ENCODE measurements at regions not wholly inside any gene's neighbourhood (a gene's known extent, or its start where the extent isn't known, plus 50 kb on each side); places are given as distances from the start of the nearest gene placed in this dataset.

DNA sequence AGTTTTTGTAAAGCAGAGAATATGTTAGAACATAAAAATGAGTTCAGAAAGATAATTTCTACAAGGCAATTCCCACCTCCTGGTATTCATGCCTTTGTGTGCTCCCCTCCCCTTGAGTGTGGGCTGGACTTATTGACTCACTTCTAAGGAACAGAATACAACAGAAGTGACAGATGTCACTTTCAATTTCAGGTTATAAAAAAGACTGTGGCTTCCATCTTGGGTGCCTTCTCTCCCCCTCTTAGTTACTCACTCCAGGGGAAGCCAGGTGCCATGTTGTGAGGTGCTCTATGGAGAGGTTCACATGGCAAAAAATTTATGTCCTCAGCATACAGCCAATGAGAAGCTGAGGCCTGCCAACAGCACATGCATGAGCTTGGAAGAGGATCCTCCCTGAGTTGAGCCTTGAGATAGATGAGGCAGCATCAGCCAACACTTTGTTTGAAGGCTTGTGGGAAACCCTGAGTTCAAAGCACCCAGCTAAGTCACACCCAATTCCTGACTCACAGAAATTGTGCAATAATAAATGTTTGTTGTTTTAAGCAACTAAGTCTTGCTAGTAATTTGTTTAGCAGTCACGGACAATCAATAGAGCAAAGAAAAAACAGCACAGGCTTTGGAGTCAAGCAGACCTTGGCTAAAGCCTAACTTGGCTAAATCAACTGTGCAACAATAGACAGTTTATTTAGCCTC, 73.5 kb upstream of the NGF start:
- DNase-seq, result no peak

DNA sequence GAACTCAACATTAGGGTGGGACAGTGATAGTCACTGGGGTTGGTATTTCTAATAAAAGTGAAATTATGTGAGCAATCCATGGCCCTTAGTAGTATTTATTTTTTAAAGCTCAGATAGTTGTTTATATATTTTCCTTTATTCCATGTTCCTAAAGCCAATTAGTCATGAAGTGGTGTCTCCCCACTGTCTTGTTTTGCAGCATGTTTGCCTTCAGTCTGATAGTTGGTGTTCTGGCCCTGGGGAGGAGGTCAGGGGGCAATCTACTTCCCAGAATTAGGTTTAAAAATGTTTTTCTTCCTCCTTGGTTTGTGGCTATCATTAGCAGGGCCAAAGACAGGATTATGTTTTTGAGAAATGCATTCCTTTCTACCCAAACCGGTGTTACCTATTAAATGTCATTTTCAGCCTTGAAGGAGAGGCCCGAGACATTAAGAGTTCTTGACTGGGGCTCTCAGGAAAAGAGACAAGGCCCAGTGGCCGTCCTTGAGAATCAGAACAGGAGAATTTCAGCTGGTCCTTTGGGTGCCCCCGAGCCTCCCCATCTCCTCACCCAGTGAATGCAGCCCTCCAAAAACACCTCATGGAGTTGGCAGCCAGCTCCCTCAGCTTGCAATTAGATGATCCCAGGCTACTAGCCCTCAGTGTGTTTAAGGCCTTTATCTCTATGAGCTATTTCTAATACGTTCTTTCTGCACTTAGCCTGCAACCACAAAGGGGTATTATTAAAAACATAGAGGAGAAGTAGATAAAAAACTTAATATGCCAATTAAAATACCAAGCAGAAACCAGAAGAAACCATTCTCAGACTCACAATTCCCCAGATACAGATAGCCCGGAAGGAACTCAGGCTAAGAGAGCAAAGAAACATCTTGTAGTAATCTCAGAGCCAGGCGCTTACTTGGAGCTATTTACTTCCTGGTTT, 71.3 kb upstream of the NGF start:
- no peak for DNase-seq

- no peak for DNase-seq
Measured at GRCh38 chr1:115408533-115408932, 70.5 kb upstream of the NGF start.

DNA sequence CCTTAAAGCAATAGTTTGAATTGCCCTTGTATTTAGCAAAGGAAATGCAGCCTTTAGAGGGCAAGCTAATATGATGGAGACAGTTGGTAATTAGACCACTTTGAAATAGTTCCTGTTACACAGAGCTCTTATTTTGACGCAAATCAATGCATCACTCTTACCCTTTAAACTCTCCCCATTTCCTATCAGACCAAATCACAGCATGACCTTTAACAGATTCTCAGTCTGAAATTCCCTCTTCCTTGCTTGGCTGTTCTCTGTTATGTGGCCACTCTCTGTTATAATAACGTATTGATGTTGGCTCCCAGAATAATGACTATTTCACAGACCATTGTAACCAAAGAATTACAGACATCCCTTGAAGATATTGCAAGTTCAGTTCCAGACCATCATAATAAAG, 66.9 kb upstream of the NGF start:
- DNase-seq, result no peak

GRCh38 chr1:115402753-115403184, 64.7 kb upstream of the NGF start:
- DNase-seq, result no peak

DNA sequence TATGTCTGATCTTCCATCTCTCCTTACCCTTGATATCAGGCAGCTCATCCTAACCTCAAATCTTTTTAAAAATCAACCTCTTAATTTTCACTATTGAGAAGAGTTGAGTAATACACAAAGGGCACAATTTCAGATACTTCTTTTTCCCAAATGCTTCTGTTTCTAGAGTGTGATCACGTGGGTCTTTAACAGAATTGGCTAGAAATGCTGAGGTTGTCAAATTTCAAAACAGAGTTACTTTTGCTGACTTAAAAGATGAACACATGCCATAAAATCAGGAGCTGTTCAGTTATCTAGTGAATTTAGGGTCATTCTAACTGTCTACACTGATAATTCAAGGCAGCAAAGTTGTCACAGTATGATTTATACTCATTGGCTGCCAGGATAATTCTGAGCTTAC, 63.6 kb upstream of the NGF start:
- DNase-seq, result no peak

GRCh38 chr1:115400891-115401290, 62.8 kb upstream of the NGF start:
- DNase-seq, result no peak

DNA sequence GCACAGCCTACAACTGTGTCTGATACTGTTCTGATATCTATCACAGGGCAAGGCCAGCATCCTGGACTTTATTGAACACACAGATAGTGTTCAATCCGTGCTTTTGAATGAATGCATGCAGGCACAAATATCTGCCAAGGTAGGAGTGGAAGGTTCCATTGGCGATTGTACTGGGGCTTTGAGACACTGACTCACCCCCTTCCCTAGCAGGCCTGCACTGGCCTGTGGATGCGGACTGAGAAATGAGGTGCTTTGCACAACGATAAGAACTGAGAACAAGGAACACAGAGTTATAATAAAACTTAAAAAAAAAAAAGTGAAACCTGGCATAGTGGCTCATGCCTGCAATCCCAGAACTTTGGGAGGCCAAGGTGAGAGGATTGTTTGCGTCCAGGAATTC, 62.4 kb upstream of the NGF start:
- no peak for DNase-seq

DNA sequence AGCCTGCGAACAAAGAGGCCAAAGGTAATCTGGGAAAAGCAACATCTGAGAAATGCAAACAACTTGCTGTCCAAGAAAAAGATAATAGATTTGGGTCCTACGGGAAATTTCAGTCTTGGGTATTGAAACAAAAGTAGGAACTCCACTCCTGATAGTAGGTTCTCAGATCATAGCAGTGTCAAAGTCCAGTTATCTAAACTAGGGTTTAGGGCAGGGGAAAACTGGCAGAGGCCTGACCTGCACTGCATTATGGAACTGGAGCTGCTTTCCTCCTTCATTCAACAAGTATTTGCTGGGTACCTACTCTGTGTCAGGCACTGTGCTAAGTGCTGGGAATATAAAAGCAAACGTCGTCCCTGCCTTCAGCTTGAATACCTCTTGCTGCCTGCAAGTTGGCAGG, 60.7 kb upstream of the NGF start:
- no peak for DNase-seq

Measured in NCI-H187 (cell line).